Progenitor cell of endocrine pancreas (in vitro differentiated cells): ENCODE measurements at regions not wholly inside any gene's neighbourhood (a gene's known extent, or its start where the extent isn't known, plus 50 kb on each side); places are given as distances from the start of the nearest gene placed in this dataset.

ENCODE experiments used
- DNase-seq: peaks from one replicate; pipeline ENCODE4 v3.0.0; 2021; ENCODE audit warnings: low spot score; ENCODE audit not compliant: unreplicated experiment
- H3K27ac Mint-ChIP-seq: 2 replicates; pipeline ENCODE4 v1.8.0; 2021; ENCODE audit warnings: mild to moderate bottlenecking, moderate library complexity, mixed read lengths
- H3K27me3 Mint-ChIP-seq: 2 replicates; pipeline ENCODE4 v1.8.0; 2021; ENCODE audit warnings: mixed read lengths
- H3K36me3 Mint-ChIP-seq: 2 replicates; pipeline ENCODE4 v1.8.0; 2022; ENCODE audit warnings: mixed read lengths; ENCODE audit not compliant: insufficient read depth
- H3K4me1 Mint-ChIP-seq: 2 replicates; pipeline ENCODE4 v1.8.0; 2021; ENCODE audit warnings: low read depth, mixed read lengths
- H3K4me3 Mint-ChIP-seq: 2 replicates; pipeline ENCODE4 v1.8.0; 2021; ENCODE audit warnings: low read depth, mild to moderate bottlenecking, moderate library complexity, mixed read lengths
- H3K9me3 Mint-ChIP-seq: 2 replicates; pipeline ENCODE4 v1.8.0; 2021; ENCODE audit warnings: low read depth, mixed read lengths
- TF ChIP-seq, protein P1 (sequence below): fragments of 200-600 bp; sonication (generic); IDR thresholded peaks from one replicate; pipeline ENCODE4 v1.5.0; 2021; ENCODE audit warnings: antibody characterized with exemption, mild to moderate bottlenecking; ENCODE audit not compliant: unreplicated experiment

DNA sequence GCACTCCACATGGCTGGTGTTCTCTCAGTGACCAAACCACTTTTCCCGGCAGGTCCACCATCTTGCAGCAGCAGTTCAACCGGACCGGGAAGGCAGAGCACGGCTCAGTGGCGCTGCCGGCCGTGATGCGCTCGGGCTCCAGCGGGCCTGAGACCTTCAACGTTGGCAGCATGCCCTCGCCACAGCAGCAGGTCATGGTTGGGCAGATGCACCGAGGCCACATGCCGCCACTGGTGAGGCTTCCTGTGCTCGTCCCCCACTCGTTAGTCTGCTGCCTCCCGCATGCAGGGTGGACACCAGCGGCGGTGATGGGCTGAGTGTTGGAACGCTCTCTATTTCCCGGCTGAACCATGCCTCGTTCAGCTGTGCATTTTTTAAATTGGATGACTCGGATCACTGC is 344.9 kb upstream of the TPM1 start:
- Mint-ChIP-seq H3K4me1 (no peaks in the 10 kb centered on the region), H3K27me3 (no peaks in the 10 kb centered on the region), H3K4me3 (no peak overlapping the region), H3K9me3 (no peaks in the 10 kb centered on the region), H3K27ac (no peak overlapping the region), H3K36me3 (peaks cover 7% of the 10 kb centered on the region)
- TF ChIP-seq, protein P1, sequence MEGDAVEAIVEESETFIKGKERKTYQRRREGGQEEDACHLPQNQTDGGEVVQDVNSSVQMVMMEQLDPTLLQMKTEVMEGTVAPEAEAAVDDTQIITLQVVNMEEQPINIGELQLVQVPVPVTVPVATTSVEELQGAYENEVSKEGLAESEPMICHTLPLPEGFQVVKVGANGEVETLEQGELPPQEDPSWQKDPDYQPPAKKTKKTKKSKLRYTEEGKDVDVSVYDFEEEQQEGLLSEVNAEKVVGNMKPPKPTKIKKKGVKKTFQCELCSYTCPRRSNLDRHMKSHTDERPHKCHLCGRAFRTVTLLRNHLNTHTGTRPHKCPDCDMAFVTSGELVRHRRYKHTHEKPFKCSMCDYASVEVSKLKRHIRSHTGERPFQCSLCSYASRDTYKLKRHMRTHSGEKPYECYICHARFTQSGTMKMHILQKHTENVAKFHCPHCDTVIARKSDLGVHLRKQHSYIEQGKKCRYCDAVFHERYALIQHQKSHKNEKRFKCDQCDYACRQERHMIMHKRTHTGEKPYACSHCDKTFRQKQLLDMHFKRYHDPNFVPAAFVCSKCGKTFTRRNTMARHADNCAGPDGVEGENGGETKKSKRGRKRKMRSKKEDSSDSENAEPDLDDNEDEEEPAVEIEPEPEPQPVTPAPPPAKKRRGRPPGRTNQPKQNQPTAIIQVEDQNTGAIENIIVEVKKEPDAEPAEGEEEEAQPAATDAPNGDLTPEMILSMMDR = no peak
- no peak for DNase-seq

DNA sequence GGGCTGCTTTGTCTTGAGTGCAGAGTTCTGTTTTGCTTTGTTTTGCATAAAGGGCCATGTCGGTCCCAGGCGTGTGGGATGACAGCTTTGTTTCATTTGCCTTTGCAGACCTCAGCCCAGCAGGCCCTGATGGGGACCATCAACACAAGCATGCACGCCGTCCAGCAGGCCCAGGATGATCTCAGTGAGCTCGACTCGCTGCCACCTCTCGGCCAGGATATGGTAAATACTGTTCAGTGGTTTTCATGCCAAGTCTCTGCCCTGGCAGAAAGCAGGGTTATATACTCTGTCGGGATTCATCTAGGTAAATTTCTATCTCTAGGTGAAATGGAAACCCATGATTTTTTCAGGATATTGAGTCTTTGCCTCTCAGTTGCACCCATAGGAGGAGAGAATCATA is 343.9 kb upstream of the TPM1 start:
- TF ChIP-seq, protein P1 = no peak
- DNase-seq = no peak
- no peaks in the 10 kb centered on the region for H3K4me1 Mint-ChIP-seq
- no peaks in the 10 kb centered on the region for H3K9me3 Mint-ChIP-seq
- H3K4me3 Mint-ChIP-seq = no peak overlapping the region
- peaks cover 7% of the 10 kb centered on the region for H3K36me3 Mint-ChIP-seq
- no peaks in the 10 kb centered on the region for H3K27me3 Mint-ChIP-seq
- H3K27ac Mint-ChIP-seq = no peak overlapping the region

DNA sequence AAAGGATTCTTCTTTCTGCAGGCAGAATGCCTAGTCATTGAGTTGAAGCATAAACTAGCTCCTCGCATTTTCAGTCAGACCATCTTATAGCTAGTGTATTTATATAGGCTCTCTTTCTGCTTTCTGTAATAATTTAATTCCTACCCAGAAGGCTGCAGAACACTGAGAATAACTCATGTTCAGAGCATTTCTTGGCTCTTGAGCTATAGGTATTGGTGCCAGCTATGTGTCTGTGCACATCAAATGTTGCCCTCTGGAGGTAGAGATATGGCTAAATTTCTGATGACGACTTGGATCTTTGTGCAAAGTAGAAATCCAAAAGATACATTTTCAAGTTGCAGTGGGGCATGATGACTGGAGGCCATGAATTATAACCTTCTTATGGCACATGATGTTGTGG is 336.2 kb upstream of the TPM1 start:
- no peak overlapping the region for H3K4me3 Mint-ChIP-seq
- H3K36me3 Mint-ChIP-seq = peaks cover 5% of the 10 kb centered on the region
- H3K9me3 Mint-ChIP-seq = no peaks in the 10 kb centered on the region
- H3K27ac Mint-ChIP-seq = no peak overlapping the region
- H3K27me3 Mint-ChIP-seq = no peaks in the 10 kb centered on the region
- peaks cover 2% of the 10 kb centered on the region for H3K4me1 Mint-ChIP-seq
- TF ChIP-seq, protein P1 = no peak
- no peak for DNase-seq

DNA sequence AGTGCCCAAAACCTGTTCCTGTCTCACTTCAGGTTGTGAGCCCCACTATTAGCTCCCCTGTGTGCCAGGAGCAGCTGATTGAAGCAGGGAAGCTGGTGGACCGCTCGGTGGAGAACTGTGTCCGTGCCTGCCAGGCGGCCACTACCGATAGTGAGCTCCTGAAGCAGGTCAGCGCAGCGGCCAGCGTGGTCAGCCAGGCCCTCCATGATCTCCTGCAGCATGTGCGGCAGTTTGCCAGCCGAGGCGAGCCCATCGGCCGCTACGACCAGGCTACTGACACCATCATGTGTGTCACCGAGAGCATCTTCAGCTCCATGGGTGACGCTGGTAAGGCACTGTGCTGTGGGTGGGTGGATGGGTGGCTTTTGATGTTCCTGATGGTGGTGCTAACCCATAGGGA is 334.1 kb upstream of the TPM1 start:
- peaks cover 5% of the 10 kb centered on the region for H3K36me3 Mint-ChIP-seq
- no peak overlapping the region for H3K4me3 Mint-ChIP-seq
- peaks cover 2% of the 10 kb centered on the region for H3K4me1 Mint-ChIP-seq
- H3K27ac Mint-ChIP-seq = no peak overlapping the region
- no peaks in the 10 kb centered on the region for H3K27me3 Mint-ChIP-seq
- no peak for DNase-seq
- TF ChIP-seq, protein P1 = no peak
- H3K9me3 Mint-ChIP-seq = no peaks in the 10 kb centered on the region

DNA sequence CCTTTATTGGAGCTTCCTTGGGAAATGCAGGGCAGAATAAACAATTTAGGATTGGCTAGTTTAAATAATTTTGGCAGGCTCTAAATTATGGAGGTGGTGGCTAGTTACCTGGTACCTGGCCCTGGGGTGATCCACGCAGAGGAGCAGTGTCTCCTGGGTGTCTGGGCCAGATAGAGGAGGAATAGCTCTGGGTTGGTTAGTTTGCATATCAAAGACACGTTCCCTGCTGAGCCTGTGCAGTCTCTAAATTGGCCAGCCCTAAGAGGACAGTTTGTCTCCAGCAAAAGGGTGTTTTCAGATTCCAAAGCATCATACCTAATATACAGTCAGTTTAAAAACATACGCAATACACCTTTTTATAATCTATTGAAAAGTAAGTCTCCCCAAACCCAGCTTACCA is 333.3 kb upstream of the TPM1 start:
- H3K27ac Mint-ChIP-seq = no peak overlapping the region
- DNase-seq = no peak
- TF ChIP-seq, protein P1 = no peak
- H3K9me3 Mint-ChIP-seq = no peaks in the 10 kb centered on the region
- peaks cover 5% of the 10 kb centered on the region for H3K36me3 Mint-ChIP-seq
- H3K4me1 Mint-ChIP-seq = peaks cover 2% of the 10 kb centered on the region
- no peaks in the 10 kb centered on the region for H3K27me3 Mint-ChIP-seq
- H3K4me3 Mint-ChIP-seq = no peak overlapping the region
